ENCODE measurements at regions not wholly inside any gene's neighbourhood (a gene's known extent, or its start where the extent isn't known, plus 50 kb on each side); places are given as distances from the start of the nearest gene placed in this dataset.

DNA sequence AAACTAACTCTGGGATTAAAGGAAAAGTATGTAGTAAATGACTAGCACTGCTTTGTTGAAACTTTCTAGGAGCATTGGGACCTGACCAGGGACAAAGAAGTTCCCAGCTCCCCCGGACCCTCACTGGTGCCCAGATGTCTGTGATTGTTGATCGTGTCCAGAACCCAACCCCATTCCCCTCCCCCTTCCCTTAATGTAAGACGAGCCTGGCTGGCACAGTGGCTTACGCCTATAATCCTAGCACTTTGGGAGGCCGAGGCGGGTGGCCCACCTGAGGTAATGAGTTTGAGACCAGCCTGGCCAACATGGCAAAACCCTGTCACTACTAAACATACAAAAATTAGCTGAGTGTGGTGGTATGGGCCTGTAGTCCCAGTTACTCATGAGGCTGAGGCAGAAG, 750.3 kb downstream of the CBLN4 start:
- H3K9me3 Mint-ChIP-seq = peaks cover 4% of the 10 kb centered on the region
- no peak for DNase-seq
- H3K27me3 Mint-ChIP-seq (ENCODE audit: low read depth, poor library complexity) = peaks cover 7% of the 10 kb centered on the region
- H3K4me1 Mint-ChIP-seq = peaks cover 26% of the 10 kb centered on the region
- H3K27ac Mint-ChIP-seq = no peak overlapping the region
- no peaks in the 10 kb centered on the region for H3K36me3 Mint-ChIP-seq (ENCODE audit: low read depth)
- no peak overlapping the region for H3K4me3 Mint-ChIP-seq
- TF ChIP-seq CTCF (IDR thresholded peaks at IDR 0.05) = no peak

DNA sequence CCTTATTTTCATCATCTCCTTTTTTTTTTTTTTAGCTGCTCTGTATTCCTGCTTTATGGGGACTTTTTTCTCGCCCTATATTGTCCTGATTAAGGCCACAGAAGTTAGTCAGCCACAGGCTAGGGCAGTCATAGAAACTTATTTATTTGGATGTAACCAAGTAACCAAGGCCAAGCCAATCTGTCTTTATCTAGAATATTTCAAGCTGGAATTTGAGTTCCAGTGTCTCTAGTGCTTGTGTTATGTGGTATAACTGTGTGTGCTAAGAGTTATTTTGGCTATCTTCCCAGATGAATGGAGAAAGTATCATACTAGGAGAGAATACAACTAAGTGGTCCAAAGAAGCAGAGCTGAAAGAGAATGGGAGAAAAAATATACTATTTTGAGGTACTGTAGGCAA, 751.5 kb downstream of the CBLN4 start:
- H3K4me1 Mint-ChIP-seq = peaks cover 15% of the 10 kb centered on the region
- no peak for TF ChIP-seq CTCF (IDR thresholded peaks at IDR 0.05)
- H3K9me3 Mint-ChIP-seq = peaks cover 8% of the 10 kb centered on the region
- H3K4me3 Mint-ChIP-seq = no peak overlapping the region
- H3K27ac Mint-ChIP-seq = no peak overlapping the region
- peaks cover 7% of the 10 kb centered on the region for H3K27me3 Mint-ChIP-seq (ENCODE audit: low read depth, poor library complexity)
- H3K36me3 Mint-ChIP-seq (ENCODE audit: low read depth) = no peaks in the 10 kb centered on the region
- DNase-seq = no peak

DNA sequence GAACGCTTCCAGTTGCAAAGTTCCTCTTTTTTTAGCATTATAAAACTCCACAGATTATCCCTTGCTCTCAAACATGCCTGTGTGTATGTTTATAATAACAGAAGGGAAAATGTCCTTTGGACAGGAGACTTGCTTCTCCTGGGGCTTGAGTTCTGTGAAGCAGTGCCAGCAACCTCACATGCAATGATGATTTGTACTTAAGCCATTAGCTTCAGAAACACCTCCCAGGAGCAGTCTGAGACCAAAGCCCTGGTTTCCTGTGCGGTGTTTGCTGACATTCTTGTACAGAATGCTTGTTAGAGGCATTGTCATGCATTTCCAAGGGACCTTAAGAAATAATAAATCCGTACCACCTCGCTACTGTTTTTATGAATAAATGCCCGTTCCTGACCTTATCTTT, 752.8 kb downstream of the CBLN4 start:
- peaks cover 2% of the 10 kb centered on the region for H3K4me1 Mint-ChIP-seq

GRCh38 chr20:55251170-55251569, 754.1 kb downstream of the CBLN4 start:
- Mint-ChIP-seq H3K27me3 (ENCODE audit: low read depth, poor library complexity) (peaks cover 6% of the 10 kb centered on the region), H3K36me3 (ENCODE audit: low read depth) (no peaks in the 10 kb centered on the region), H3K9me3 (peaks cover 19% of the 10 kb centered on the region), H3K4me3 (no peak overlapping the region), H3K4me1 (no peaks in the 10 kb centered on the region), H3K27ac (no peak overlapping the region)
- DNase-seq = no peak
- TF ChIP-seq CTCF (IDR thresholded peaks at IDR 0.05) = no peak

More for the DNA sequence above, 752.8 kb downstream of the CBLN4 start:
- Mint-ChIP-seq H3K36me3 (ENCODE audit: low read depth) (no peaks in the 10 kb centered on the region), H3K27ac (no peak overlapping the region), H3K27me3 (ENCODE audit: low read depth, poor library complexity) (peaks cover 7% of the 10 kb centered on the region), H3K9me3 (peaks cover 16% of the 10 kb centered on the region), H3K4me3 (no peak overlapping the region)
- no peak for DNase-seq
- TF ChIP-seq CTCF (IDR thresholded peaks at IDR 0.05) = no peak

GRCh38 chr20:55242853-55243252, 762.5 kb downstream of the CBLN4 start:
- Mint-ChIP-seq H3K9me3 (peaks cover 6% of the 10 kb centered on the region), H3K4me1 (no peaks in the 10 kb centered on the region), H3K36me3 (ENCODE audit: low read depth) (no peaks in the 10 kb centered on the region), H3K4me3 (no peak overlapping the region), H3K27me3 (ENCODE audit: low read depth, poor library complexity) (no peaks in the 10 kb centered on the region), H3K27ac (no peak overlapping the region)
- TF ChIP-seq CTCF (IDR thresholded peaks at IDR 0.05) = no peak
- no peak for DNase-seq

DNA sequence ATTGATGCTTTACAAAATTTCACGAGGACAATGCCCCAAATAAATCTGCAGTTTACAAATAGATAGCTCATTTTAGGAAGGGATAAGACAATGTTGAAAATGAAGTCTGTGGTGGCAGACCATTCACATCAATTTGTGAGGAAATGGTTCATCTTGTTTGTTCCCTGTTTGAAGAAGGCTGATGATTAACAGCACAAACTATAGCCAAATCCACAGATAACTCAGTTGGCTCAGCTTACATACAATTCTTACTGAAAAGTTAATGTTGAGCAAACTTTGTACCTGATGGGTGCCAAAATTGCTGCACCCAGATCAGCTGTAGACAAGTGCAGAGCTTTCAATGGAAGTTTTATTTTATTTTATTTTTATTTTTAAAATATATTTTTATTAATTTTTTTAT, 763.9 kb downstream of the DOK5 start:
- DNase-seq = no peak
- Mint-ChIP-seq H3K4me3 (no peak overlapping the region), H3K9me3 (peaks cover 4% of the 10 kb centered on the region), H3K4me1 (no peaks in the 10 kb centered on the region), H3K36me3 (ENCODE audit: low read depth) (no peaks in the 10 kb centered on the region), H3K27ac (no peak overlapping the region), H3K27me3 (ENCODE audit: low read depth, poor library complexity) (no peaks in the 10 kb centered on the region)
- no peak for TF ChIP-seq CTCF (IDR thresholded peaks at IDR 0.05)
